Bone marrow (tissue), 2 donors: ENCODE measurements at regions not wholly inside any gene's neighbourhood (a gene's known extent, or its start where the extent isn't known, plus 50 kb on each side); places are given as distances from the start of the nearest gene placed in this dataset.

Experiments
- DNase-seq, 2 donors: peaks; one replicate each; lab custom pipeline; 2025; lab: John Stamatoyannopoulos, UW

DNA sequence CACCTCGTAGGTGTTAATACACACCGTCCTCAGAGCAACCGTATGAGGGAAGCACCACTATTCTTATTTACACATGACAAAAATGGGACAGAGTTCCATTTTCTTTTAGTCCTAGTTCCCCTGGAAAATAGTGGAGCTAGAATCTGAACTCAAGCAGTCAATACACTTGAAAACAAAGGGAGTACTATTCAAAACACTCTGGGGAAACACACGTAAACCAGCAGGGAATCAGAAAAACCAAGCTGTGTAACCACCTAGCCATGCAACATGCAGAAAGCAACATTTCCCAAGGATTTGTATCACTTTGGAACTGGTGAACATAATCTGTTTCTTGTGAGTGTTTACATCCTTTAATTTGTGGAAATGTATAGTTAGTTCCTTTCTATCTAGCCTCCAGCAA is 208.2 kb downstream of the UBE2E3 start:
- DNase-seq: no peak

DNA sequence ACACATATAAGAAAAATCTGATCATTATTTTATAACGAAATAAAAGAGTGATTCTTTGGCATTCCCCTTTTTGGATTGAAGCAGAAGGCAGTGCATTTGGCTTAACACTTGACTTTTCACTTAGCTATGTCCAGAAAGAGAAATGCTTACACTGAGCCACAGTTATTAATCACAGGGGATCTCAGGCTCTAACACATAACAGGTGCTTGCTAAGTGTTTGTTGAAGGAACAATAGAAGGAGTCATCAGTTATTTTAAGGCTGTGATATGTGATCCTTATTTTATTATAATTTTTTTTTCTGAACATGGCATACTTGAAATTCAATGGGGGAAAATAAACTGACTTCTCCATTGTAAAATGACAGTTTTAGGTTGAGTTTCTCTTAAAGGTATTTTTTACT is 209.5 kb downstream of the UBE2E3 start:
- DNase-seq: no peak

DNA sequence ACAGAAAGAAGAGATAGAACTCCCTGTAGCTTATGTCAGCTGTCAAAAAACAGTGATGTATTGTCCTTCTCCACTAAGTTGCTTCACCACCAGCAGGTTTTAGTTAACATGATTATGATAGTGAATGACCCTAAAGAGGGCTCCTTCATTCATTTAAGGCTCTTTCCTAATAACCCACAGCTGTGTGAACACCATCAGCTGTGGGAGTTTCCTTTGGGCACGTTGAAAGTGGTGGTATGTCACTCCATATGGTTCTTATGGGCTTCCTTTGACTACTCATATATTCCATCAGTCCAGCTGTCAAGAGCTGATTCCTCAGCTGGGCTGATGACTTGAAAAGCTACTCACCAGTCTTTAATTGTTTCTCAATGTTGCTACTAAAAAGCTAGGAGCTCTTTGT is 210.3 kb downstream of the UBE2E3 start:
- DNase-seq: peak in 1 of 2 donors; percentile 62

DNA sequence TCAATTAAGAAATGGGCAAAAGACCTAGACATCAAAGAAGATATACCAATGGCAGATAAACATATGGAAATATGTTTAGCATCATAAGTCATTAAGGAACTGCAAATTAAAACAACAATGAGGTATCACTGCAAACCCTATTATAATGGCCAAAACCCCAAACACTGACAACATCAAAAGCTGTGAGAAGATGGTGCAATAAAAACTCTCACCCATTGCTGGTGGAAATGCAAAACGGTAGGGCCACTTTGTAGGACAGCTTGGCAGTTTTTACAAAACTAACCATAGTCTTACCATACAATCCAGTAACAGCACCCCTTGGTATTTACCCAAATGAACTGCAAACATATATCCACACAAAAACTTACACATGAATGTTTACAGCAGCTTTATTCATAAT is 213.1 kb downstream of the UBE2E3 start:
- DNase-seq: no peak

DNA sequence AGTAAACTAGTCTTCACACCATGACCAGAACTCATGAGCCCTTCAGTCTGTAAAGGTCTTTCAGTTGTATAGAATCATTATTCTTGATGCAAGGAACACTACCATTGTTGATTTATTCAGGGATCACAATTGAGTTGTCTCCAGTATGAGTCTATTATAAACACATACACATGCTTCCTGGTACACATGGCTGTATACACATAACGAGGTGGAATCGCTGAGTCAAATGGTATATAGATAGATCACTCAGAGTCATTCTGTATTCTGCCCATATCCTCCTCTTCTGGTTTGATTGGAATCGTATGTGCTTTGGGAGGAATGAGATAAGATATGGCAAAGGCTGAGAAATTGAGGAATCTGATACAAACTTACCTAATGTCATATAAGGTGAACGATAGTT is 216.0 kb downstream of the UBE2E3 start:
- no peak for DNase-seq

DNA sequence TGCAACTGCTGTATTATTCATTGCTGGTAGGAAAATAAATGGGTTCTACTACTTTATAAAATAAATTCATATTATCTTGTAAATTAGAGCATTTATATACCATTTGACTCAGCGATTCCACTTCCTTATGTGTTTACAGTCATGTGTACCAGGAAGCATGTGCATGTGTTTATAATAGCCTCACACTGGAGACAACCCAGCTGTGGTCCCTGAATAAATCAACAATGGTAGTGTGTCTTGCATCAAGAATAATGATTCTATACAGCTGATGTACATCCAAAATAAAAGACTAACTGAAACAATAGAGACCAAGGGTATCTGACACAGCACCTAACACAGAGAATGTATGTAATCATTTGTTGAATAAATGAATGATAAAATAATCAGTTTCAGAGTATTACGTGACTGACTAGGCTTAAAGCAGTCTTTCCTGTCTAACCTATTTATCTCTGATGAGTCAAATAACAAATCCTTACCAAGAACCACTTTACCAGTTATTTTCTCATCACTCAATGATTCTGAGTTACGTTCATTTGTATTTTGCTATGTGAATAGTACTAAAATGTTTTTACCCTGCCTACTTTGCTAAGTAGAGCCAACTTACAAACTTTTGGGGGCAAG is 216.8 kb downstream of the UBE2E3 start:
- no peak for DNase-seq

DNA sequence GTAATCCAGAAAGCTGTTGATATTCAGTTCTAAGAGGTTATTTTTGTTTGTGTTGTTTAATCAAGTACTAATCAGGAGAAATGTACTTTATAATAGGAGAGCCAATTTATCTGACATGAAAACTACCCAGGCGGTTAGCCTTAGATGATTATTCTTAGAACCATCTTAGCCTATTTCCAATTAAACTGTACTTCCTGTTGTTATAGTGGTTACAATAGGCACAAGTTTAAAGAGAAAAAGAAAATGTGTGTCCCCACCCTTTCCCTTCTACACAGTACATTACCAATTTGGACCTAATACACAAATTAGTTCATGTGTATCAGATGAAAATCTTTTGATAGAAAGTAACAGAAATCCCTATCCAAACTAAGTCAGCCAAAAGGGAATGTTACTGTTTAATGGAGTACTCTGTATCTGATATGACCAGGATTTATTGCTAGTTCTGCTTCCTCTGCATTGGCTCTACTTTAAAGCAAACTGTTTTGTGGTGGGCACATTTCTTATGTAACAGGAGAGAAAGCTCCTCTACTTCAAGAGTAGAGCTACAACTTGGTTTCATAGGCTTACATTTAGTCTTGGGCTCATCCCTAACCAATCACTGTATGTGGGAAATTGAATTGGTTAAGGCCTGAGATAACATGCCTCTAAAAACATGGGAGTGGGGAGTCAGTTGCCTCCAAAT is 217.9 kb downstream of the UBE2E3 start:
- peak in 1 of 2 donors; percentile 34 for DNase-seq

DNA sequence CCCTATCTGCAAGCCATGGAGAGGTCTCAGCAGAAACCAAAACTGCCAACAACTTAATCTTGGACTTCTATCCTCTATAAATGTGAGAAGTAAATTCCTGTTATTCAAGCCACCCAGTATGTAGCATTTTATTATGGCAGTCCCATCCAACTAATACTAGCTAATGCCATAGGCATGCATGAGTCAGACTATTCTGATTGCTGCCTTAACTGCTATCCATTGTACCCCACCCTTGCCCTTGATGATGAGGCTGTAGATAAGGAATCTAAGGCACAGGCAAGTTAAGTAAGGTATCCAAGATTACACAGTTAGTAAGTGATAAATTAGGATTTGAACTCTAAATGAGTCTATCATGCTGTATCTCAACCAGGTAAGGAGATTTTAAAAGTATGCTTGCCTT is 223.0 kb downstream of the UBE2E3 start:
- DNase-seq: no peak

DNA sequence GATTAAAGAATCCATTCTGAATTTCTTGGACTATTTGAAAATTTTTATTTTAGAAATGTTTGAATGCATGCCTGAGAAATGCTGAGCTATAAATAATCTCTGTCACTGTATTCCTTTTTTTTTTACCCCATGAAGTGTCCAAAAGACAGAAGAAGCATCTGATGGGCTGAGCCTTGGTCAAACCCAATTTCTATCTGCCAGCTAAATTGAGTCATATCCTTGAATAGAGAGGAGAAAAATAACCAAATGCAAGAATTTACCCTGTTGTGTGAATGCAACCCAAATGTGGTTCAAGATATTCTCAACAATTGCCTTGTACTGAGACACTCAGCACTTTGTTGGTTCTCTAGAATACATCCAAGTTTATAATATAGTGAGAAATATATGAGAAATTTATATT is 223.5 kb downstream of the UBE2E3 start:
- DNase-seq: no peak

DNA sequence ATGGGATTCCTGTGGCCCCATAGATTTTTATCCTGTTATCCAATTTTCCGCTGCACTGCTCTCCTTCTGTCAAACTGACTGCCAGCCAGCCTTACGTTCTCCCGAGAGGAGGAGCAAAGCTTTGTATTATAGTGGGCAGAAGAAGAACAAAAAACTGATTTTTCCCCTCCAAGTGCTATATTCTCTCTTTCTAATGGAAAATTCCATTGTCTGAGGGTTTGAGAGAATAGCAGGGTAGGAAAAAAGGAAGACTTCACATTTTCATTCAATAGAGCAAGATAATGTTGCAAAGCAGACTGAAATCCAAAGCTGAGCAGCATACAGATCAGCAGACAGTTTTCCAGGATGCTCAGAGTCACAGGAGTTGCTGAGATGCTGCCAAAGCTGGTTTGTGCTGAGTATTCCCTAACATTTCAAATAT is 238.0 kb downstream of the UBE2E3 start:
- DNase-seq: no peak

DNA sequence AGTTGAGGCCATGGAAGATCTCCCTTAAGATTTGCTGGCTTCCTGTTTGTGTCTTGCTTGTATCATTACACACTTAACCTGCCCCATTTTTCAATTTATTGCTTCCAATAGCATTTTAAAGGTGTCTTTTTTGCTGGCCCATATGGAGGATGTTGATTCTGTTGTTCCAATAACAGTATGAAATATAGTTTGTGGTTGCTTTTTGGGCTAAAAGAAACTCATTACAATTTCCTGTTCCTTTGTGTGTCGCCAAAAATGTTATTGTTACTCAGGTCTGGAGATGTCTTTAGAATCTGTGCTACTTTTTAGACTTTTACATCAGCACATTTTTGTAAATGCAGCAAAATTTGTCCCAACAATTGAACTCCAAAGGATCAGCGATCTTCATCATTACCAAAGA is 234.0 kb upstream of the ITGA4 start:
- no peak for DNase-seq

DNA sequence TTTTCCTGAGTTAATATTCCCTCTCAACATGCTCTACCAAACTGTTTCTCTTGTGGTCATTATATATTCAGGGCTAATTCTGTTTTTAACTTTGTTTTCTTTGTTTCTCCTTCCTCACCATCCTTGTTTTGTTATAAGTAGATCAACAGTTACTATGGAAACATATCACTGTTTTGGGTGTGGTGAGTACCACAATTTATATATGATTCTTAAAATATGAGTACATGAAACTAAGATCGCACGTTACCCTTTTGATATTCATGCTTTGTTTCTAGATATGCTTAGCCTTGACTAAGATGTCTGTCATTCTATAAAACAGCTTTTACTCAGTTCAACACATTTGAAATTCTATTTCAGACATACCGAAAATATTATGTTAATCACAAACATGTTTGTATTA is 232.3 kb upstream of the ITGA4 start:
- no peak for DNase-seq

DNA sequence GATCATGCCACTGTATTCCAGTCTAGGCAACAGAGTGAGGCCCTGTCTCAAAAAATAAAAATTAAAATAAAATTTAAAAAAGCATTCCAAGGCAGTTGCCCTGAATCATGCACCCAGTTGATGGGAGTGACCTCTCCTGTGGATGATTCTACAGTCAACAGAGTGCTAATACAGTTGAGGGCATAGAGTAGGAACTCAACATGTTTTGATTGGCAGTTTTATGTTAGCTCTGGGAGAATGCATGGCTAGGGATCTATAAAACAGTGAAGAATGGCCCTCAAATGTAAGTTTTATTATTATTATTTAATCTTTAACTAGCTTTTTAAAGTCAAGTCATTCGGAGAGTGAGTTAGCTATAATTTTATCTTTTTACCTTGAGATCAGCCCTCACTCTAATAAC is 228.5 kb upstream of the ITGA4 start:
- no peak for DNase-seq

DNA sequence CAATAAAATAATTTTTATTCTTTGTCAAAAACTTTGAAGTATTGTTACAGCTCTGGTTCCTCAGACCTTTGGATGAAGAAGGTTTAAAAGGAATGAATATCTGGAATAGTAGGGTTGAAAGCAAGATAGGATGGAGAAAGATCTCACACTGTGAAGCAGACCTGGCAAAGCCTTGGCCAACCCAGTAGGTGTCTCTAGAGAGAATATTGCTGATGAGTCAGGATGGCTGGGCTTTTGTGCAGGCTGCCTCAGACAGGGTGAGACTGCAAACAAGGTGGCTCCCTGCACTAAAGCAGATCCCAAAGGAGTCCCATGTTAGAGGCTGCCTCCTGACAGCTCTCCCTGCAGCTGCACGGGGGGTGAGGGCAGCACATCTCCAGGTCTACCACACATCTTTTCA is 226.0 kb upstream of the ITGA4 start:
- no peak for DNase-seq

DNA sequence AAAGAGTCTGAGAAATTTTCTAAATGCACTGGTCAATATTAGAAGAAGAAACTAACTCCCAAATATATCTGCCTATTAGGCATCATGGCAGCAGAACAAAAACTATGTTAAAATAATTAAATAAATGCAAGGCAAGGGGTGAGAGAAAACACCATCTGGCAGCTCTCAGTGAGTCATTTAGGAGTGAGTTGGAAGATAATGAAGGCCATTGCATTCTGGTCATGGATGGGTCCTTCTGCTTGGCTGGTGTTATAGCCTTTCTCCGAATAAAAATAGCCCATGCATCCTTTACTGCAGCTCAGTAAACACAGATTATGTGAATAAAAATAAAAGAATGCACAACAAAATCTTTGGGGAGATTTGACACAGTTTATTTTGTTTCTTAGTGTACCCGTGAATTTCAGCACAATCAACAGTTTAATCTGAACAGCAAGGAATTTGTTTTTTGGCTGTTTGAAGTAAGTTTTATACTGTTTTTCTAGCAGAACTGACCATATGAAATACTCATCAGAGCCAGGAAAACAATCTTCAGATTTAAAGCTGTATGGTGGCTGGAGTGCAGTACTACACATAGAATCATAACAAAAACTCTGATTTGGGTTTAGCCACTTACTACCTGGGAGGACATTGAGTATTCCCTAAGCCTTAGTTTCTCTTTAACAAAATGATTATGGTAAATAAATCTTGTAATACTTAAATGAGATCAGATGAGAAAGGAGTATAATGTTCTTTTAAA is 225.1 kb upstream of the ITGA4 start:
- DNase-seq: no peak

DNA sequence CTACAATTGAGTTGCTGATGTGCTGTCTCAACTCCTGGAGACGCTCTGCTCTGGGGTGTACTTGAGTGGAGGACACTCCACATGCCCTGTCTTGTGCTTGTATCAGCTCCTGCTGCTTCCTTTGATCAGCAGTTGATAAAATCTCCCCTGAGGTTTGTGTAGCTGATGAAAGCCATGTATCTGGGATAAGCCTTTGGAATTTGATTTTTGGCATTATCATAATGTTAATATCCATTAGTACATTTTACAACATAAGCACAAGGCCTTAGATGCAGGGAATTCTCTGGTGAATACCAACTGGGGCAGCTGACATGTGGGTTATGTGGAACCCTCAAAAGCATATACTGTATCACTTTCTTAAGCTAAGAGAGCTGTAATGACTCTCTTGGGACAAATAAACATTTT is 222.7 kb upstream of the ITGA4 start:
- no peak for DNase-seq

DNA sequence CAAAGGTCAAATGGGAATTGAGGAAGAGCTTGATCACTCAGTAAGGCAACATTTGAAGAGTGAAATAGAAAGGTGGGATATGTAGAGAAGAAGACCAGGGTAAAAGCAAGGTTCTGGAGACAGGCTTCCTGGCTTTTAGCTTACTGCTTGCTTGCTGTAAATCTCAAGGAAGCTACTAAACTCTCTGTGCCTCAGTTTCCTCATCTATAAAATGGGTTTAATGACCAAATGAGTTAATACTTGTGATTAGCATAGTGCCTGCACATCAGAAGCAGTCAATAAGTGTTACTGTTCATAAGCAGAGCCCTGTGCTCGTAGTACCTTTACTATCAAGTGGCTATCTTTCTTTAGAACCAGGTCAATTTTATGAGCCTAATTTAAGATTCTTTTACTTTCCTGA is 222.2 kb upstream of the ITGA4 start:
- DNase-seq: no peak

DNA sequence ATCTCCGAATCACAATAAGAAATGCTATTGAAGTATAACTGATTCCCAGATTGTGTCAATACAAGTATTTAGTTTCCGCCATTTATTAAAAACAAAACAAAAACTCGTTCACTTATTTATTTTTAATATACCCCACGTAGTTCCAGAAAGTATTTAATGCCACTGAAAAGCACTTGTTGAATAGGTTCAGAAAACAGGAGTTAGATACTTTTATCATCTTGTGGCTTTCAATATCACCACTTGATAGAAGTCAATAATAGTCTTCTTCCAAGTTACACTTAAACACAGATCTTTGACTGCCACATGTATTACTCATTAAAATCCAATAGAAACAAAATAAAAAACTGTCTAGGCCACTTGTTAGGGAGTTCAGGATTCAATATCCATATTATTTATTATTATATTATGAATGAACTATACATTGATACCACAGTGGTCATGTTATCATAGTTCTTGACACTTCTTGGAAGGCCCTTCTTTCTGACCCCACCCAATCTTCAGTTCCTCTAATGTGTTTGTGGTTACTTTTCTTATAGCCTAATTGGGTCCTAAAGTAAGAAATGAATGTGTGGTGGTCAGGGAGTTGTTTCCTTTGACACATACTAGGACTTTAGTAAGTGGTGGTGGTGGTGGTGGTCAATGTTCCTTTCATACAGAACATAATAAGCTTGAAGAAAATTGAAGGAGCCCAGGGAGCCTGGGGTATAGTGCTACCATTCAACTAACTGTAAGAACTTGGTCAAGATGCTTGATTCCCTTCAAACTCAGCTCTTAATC is 221.3 kb upstream of the ITGA4 start:
- DNase-seq: no peak

DNA sequence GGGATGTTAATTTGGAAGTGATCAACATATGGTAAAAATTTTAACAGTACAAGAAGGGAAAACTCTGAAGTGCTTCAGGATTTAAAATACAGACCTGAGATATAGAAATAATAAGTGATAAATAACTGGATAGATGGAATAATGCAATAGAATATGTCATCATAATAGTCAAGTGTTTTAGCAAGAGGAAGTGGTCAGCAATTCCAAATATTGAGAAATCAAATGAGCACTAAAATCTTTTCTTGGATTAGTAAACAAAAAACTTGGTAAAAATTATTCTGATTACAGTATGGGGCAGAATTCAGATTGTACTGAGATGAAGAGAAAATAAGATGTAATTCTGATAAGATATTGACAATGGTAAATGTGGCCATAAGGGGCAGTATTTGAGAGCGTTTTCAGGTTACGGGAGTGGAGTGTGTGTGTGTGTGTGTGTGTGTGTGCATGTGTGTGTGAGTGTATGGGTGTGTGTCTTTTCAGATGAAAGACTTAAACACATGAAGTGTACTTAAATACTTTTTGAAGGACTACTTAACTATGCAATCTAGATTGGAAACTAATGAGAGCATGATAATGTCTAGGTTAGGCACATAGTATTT is 217.9 kb upstream of the ITGA4 start:
- DNase-seq: no peak

DNA sequence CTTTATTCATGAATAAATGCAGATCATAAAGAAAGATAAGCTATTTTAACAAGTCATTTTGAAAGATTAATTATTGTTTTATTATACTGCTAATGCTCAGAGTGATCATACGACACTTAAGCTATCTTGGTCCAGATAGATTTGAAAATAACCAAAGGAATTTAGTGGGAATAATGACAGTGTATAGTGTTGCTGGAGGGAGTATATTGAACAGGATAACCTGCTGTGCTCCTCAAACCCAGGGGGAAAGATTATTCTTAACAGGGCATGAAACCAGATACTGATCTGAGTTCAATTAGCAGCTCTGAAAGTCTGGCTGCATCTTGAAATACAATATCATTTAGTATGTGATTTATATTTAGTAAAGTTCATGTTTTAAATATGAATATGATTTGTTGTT is 216.3 kb upstream of the ITGA4 start:
- DNase-seq: no peak

DNA sequence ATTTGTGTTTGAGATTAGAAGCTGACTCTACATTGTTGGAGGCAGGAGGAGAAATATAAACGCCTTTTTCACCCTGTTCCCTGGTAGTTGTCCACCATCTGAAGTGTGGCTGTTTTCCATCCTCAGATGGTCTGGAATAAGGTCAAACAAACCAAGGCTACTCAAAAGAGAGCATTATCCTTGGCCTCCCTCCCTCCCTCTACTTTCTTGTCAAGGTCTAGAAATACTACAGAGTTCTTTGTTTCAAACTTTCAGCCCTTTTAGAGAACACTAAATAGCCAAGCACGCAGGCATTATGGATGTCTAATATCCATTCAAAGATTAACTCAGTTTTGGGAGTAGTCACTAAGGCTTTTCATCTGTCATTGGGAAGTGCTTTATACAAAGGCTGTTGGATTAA is 215.8 kb upstream of the ITGA4 start:
- no peak for DNase-seq

DNA sequence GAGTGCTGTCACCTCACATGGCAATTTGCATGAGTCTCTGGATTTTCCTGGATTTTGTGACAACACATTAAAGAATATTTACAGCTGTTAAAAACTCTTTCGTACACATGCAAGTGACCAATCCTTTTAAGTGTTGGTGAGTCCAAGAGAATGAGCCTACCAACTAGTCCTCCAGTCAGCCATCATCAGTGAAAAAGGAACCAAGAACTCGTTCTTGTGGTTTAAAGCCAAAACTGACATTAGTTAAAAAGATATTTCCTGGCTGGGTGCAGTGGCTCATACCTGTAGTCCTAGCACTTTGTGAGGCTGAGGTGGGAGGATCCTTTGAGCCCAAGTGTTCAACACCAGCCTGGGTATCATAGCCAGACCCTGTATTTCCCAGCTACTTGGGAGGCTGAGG is 215.4 kb upstream of the ITGA4 start:
- no peak for DNase-seq
